Fibroblast of lung (primary cell): ENCODE measurements at regions not wholly inside any gene's neighbourhood (a gene's known extent, or its start where the extent isn't known, plus 50 kb on each side); places are given as distances from the start of the nearest gene placed in this dataset.

Experiments
- CTCF ChIP-seq, 2 donors: IDR thresholded peaks in 1 of 2; conservative IDR thresholded peaks in 1 of 2; 1 replicate in 1 of 2; 2 replicates in 1 of 2; pipeline ENCODE4 v1.5.1; 2011 to 2012; ENCODE audit warnings: low read length in 2 of 2, control low read depth in 1 of 2, inconsistent platforms in 1 of 2, low read depth in 1 of 2, mild to moderate bottlenecking in 1 of 2
- EZH2 ChIP-seq: IDR thresholded peaks from 2 replicates; pipeline ENCODE4 v1.5.1; 2012; ENCODE audit warnings: low read length, control low read depth, mild to moderate bottlenecking; ENCODE audit errors: missing control alignments

- no peak for TF ChIP-seq EZH2
- TF ChIP-seq CTCF (conservative IDR thresholded peaks at IDR 0.05 in 1 of 2, IDR thresholded peaks at IDR 0.05 in 1 of 2; ENCODE audit: low read depth in 1 of 2, low read length in 2 of 2), result no peak
These were observed 85.4 kb downstream of the IRX2 start for GRCh38 chr5:2666081-2666480.
